ENCODE measurements at regions not wholly inside any gene's neighbourhood (a gene's known extent, or its start where the extent isn't known, plus 50 kb on each side); places are given as distances from the start of the nearest gene placed in this dataset.

GRCh38 chr13:73519396-73520116, 460.8 kb downstream of the KLF5 start:
- TF ChIP-seq CTCF (IDR thresholded peaks at IDR 0.05) = no peak
- Mint-ChIP-seq H3K27ac (ENCODE audit: unreplicated experiment) (no peak overlapping the region), H3K27me3 (ENCODE audit: low read depth) (peaks cover 13% of the 10 kb centered on the region), H3K36me3 (ENCODE audit: low read depth) (peaks cover 2% of the 10 kb centered on the region), H3K9me3 (ENCODE audit: low read depth) (no peaks in the 10 kb centered on the region), H3K4me3 (ENCODE audit: unreplicated experiment) (no peak overlapping the region), H3K4me1 (ENCODE audit: low read depth) (no peaks in the 10 kb centered on the region)
- no peak for DNase-seq (ENCODE audit: low spot score)

- TF ChIP-seq CTCF (IDR thresholded peaks at IDR 0.05) = no peak
- H3K27ac Mint-ChIP-seq (ENCODE audit: unreplicated experiment) = no peak overlapping the region
- H3K27me3 Mint-ChIP-seq (ENCODE audit: low read depth) = peaks cover 13% of the 10 kb centered on the region
- H3K4me1 Mint-ChIP-seq (ENCODE audit: low read depth) = no peaks in the 10 kb centered on the region
- peaks cover 2% of the 10 kb centered on the region for H3K36me3 Mint-ChIP-seq (ENCODE audit: low read depth)
- H3K4me3 Mint-ChIP-seq (ENCODE audit: unreplicated experiment) = no peak overlapping the region
- H3K9me3 Mint-ChIP-seq (ENCODE audit: low read depth) = no peaks in the 10 kb centered on the region
- DNase-seq (ENCODE audit: low spot score) = no peak
These were observed 459.0 kb downstream of the KLF5 start for GRCh38 chr13:73517766-73518165.

- no peak for DNase-seq (ENCODE audit: low spot score)
- H3K4me1 Mint-ChIP-seq (ENCODE audit: low read depth) = no peaks in the 10 kb centered on the region
- no peak for TF ChIP-seq CTCF (IDR thresholded peaks at IDR 0.05)
- no peaks in the 10 kb centered on the region for H3K9me3 Mint-ChIP-seq (ENCODE audit: low read depth)
- no peak overlapping the region for H3K27ac Mint-ChIP-seq (ENCODE audit: unreplicated experiment)
- no peak overlapping the region for H3K4me3 Mint-ChIP-seq (ENCODE audit: unreplicated experiment)
- peaks cover 2% of the 10 kb centered on the region for H3K36me3 Mint-ChIP-seq (ENCODE audit: low read depth)
- H3K27me3 Mint-ChIP-seq (ENCODE audit: low read depth) = peaks cover 13% of the 10 kb centered on the region
These were observed 457.9 kb downstream of the KLF5 start for GRCh38 chr13:73516731-73517130.

- Mint-ChIP-seq H3K27ac (ENCODE audit: unreplicated experiment) (no peak overlapping the region), H3K9me3 (ENCODE audit: low read depth) (no peaks in the 10 kb centered on the region), H3K27me3 (ENCODE audit: low read depth) (peaks cover 9% of the 10 kb centered on the region), H3K4me1 (ENCODE audit: low read depth) (no peaks in the 10 kb centered on the region), H3K36me3 (ENCODE audit: low read depth) (peaks cover 2% of the 10 kb centered on the region), H3K4me3 (ENCODE audit: unreplicated experiment) (no peak overlapping the region)
- TF ChIP-seq CTCF (IDR thresholded peaks at IDR 0.05) = no peak
- DNase-seq (ENCODE audit: low spot score) = no peak
These were observed 455.4 kb downstream of the KLF5 start for GRCh38 chr13:73514208-73514607.

GRCh38 chr13:73513751-73514150, 454.9 kb downstream of the KLF5 start:
- no peaks in the 10 kb centered on the region for H3K9me3 Mint-ChIP-seq (ENCODE audit: low read depth)
- no peak overlapping the region for H3K4me3 Mint-ChIP-seq (ENCODE audit: unreplicated experiment)
- TF ChIP-seq CTCF (IDR thresholded peaks at IDR 0.05) = no peak
- peaks cover 9% of the 10 kb centered on the region for H3K27me3 Mint-ChIP-seq (ENCODE audit: low read depth)
- peaks cover 2% of the 10 kb centered on the region for H3K36me3 Mint-ChIP-seq (ENCODE audit: low read depth)
- DNase-seq (ENCODE audit: low spot score) = no peak
- no peaks in the 10 kb centered on the region for H3K4me1 Mint-ChIP-seq (ENCODE audit: low read depth)
- no peak overlapping the region for H3K27ac Mint-ChIP-seq (ENCODE audit: unreplicated experiment)

Data from chondrocyte (in vitro differentiated cells).